ENCODE measurements at regions not wholly inside any gene's neighbourhood (a gene's known extent, or its start where the extent isn't known, plus 50 kb on each side); places are given as distances from the start of the nearest gene placed in this dataset.
"Not testable (repeated sequence)": the region's sequence is repeated elsewhere in the genome, so short reads cannot be mapped to it uniquely, and the experiment has no call there.

- H3K27me3 Mint-ChIP-seq (ENCODE audit: low read depth, unreplicated experiment), result no peaks in the 10 kb centered on the region
Measured at GRCh38 chr5:57979671-57980070, 480.2 kb downstream of the PLK2 start.

DNA sequence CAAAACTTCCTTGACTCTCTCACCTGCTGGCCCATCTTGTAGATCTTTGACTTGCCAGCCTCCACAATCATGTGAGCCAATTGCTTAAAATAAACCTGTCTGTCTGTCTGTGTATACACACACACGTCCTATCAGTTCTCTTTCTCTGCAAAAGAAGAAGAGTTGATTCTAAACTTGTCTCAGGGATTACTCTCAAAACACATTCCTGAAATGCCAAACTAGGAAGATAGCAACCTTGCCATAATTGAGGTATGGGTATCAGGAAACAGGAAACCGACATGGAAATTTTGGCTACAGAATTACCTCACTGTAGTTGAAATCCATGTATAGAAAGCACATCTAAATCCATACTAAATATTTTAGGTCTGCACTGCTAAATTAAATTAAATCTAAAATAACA is 483.4 kb downstream of the PLK2 start:
- Histone ChIP-seq H3K36me3 (ENCODE audit: insufficient read depth, low read length) (no peaks in the 10 kb centered on the region), H3K9ac (ENCODE audit: low read length) (no peak overlapping the region), H3K4me2 (ENCODE audit: low read length) (no peak overlapping the region), H4K20me1 (ENCODE audit: insufficient read depth, low read length) (no peaks in the 10 kb centered on the region), H3K27ac (ENCODE audit: low read depth, low read length) (no peak overlapping the region), H2AFZ (ENCODE audit: low read depth, low read length) (no peak overlapping the region), H3K4me3 (ENCODE audit: insufficient read depth, low read depth, low read length) (no peak overlapping the region), H3K4me1 (ENCODE audit: insufficient read depth, low read length) (no peaks in the 10 kb centered on the region), H3K27me3 (ENCODE audit: insufficient read depth, low read length) (no peaks in the 10 kb centered on the region), H3K9me3 (ENCODE audit: insufficient read depth, low read depth, low read length) (no peaks in the 10 kb centered on the region), H3K79me2 (ENCODE audit: insufficient read depth, low read length) (no peaks in the 10 kb centered on the region)
- FAIRE-seq (no peak), DNase-seq (ENCODE audit: low read depth) (no peak)
- no peak for TF ChIP-seq EZH2 (IDR thresholded peaks at IDR 0.05; ENCODE audit: insufficient read depth, low read length)
- TF ChIP-seq, protein P1, sequence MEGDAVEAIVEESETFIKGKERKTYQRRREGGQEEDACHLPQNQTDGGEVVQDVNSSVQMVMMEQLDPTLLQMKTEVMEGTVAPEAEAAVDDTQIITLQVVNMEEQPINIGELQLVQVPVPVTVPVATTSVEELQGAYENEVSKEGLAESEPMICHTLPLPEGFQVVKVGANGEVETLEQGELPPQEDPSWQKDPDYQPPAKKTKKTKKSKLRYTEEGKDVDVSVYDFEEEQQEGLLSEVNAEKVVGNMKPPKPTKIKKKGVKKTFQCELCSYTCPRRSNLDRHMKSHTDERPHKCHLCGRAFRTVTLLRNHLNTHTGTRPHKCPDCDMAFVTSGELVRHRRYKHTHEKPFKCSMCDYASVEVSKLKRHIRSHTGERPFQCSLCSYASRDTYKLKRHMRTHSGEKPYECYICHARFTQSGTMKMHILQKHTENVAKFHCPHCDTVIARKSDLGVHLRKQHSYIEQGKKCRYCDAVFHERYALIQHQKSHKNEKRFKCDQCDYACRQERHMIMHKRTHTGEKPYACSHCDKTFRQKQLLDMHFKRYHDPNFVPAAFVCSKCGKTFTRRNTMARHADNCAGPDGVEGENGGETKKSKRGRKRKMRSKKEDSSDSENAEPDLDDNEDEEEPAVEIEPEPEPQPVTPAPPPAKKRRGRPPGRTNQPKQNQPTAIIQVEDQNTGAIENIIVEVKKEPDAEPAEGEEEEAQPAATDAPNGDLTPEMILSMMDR (IDR thresholded peaks at IDR 0.05; ENCODE audit: insufficient read depth, low read depth, low read length), result no peak
- Mint-ChIP-seq H3K4me3 (ENCODE audit: unreplicated experiment) (no peak overlapping the region), H3K27me3 (ENCODE audit: low read depth, unreplicated experiment) (no peaks in the 10 kb centered on the region), H3K36me3 (ENCODE audit: low read depth, unreplicated experiment) (no peaks in the 10 kb centered on the region), H3K27ac (ENCODE audit: unreplicated experiment) (no peak overlapping the region), H3K4me1 (ENCODE audit: low read depth, unreplicated experiment) (peaks cover 8% of the 10 kb centered on the region), H3K9me3 (ENCODE audit: unreplicated experiment) (peaks cover 2% of the 10 kb centered on the region)

More at GRCh38 chr5:57979671-57980070, 480.2 kb downstream of the PLK2 start:
- peaks cover 8% of the 10 kb centered on the region for H3K4me1 Mint-ChIP-seq (ENCODE audit: low read depth, unreplicated experiment)
- no peak overlapping the region for H3K4me3 ChIP-seq (ENCODE audit: insufficient read depth, low read depth, low read length)
- no peak overlapping the region for H3K27ac ChIP-seq (ENCODE audit: low read depth, low read length)
- no peak overlapping the region for H3K4me3 Mint-ChIP-seq (ENCODE audit: unreplicated experiment)
- H3K27ac Mint-ChIP-seq (ENCODE audit: unreplicated experiment), result no peak overlapping the region
- no peaks in the 10 kb centered on the region for H4K20me1 ChIP-seq (ENCODE audit: insufficient read depth, low read length)
- FAIRE-seq (no peak), DNase-seq (ENCODE audit: low read depth) (no peak)
- TF ChIP-seq, protein P1 (IDR thresholded peaks at IDR 0.05; ENCODE audit: insufficient read depth, low read depth, low read length), result no peak
- TF ChIP-seq EZH2 (IDR thresholded peaks at IDR 0.05; ENCODE audit: insufficient read depth, low read length), result no peak
- no peaks in the 10 kb centered on the region for H3K36me3 ChIP-seq (ENCODE audit: insufficient read depth, low read length)
- no peaks in the 10 kb centered on the region for H3K27me3 ChIP-seq (ENCODE audit: insufficient read depth, low read length)
- no peaks in the 10 kb centered on the region for H3K36me3 Mint-ChIP-seq (ENCODE audit: low read depth, unreplicated experiment)
- no peak overlapping the region for H3K4me2 ChIP-seq (ENCODE audit: low read length)
- no peak overlapping the region for H3K9ac ChIP-seq (ENCODE audit: low read length)
- H3K9me3 Mint-ChIP-seq (ENCODE audit: unreplicated experiment), result no peaks in the 10 kb centered on the region
- H3K9me3 ChIP-seq (ENCODE audit: insufficient read depth, low read depth, low read length), result no peaks in the 10 kb centered on the region
- H3K4me1 ChIP-seq (ENCODE audit: insufficient read depth, low read length), result no peaks in the 10 kb centered on the region
- no peaks in the 10 kb centered on the region for H3K79me2 ChIP-seq (ENCODE audit: insufficient read depth, low read length)
- H2AFZ ChIP-seq (ENCODE audit: low read depth, low read length), result no peak overlapping the region

DNA sequence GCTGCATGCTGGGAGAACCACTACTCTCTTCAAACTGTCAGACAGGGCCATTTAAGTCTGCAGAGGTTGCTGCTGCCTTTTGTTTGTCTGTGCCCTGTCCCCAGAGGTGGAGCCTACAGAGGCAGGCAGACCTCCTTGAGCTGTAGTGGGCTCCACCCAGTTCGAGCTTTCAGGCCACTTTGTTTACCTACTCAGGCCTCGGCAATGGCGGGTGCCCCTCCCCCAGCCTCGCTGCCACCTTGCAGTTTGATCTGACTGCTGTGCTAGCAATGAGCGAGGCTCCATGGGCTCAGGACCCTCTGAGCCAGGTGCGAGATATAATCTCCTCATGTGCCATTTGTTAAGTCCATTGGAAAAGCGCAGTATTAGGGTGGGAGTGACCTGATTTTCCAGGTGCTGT is 487.8 kb downstream of the PLK2 start:
- H3K4me1 ChIP-seq (ENCODE audit: insufficient read depth, low read length); H3K36me3 Mint-ChIP-seq (ENCODE audit: low read depth, unreplicated experiment); FAIRE-seq: not testable (repeated sequence)

More for the DNA sequence above, 487.8 kb downstream of the PLK2 start:
- H3K27ac ChIP-seq (ENCODE audit: low read depth, low read length); H3K36me3 ChIP-seq (ENCODE audit: insufficient read depth, low read length); H2AFZ ChIP-seq (ENCODE audit: low read depth, low read length); H3K4me2 ChIP-seq (ENCODE audit: low read length); H3K27ac Mint-ChIP-seq (ENCODE audit: unreplicated experiment); H3K79me2 ChIP-seq (ENCODE audit: insufficient read depth, low read length); H4K20me1 ChIP-seq (ENCODE audit: insufficient read depth, low read length); H3K27me3 Mint-ChIP-seq (ENCODE audit: low read depth, unreplicated experiment); H3K4me3 Mint-ChIP-seq (ENCODE audit: unreplicated experiment); DNase-seq (ENCODE audit: low read depth); H3K9ac ChIP-seq (ENCODE audit: low read length); H3K9me3 ChIP-seq (ENCODE audit: insufficient read depth, low read depth, low read length); H3K4me1 Mint-ChIP-seq (ENCODE audit: low read depth, unreplicated experiment); H3K4me3 ChIP-seq (ENCODE audit: insufficient read depth, low read depth, low read length); H3K27me3 ChIP-seq (ENCODE audit: insufficient read depth, low read length): not testable (repeated sequence)
- H3K9me3 Mint-ChIP-seq (ENCODE audit: unreplicated experiment), result peaks cover 18% of the 10 kb centered on the region
